ENCODE measurements at regions not wholly inside any gene's neighbourhood (a gene's known extent, or its start where the extent isn't known, plus 50 kb on each side); places are given as distances from the start of the nearest gene placed in this dataset.

- TF ChIP-seq CTCF (IDR thresholded peaks at IDR 0.05) (no peak), POLR2A (IDR thresholded peaks at IDR 0.05) (no peak)
These were observed 846.2 kb downstream of the BRD1 start for GRCh38 chr22:48981371-48982061.

Data from adrenal gland (tissue), 5 donors.